SW 1271 (cell line): ENCODE measurements at regions not wholly inside any gene's neighbourhood (a gene's known extent, or its start where the extent isn't known, plus 50 kb on each side); places are given as distances from the start of the nearest gene placed in this dataset.

ENCODE experiments used
- DNase-seq, 2 experiments: peaks; one replicate each; lab custom pipeline; 2025; lab: John Stamatoyannopoulos, UW

DNA sequence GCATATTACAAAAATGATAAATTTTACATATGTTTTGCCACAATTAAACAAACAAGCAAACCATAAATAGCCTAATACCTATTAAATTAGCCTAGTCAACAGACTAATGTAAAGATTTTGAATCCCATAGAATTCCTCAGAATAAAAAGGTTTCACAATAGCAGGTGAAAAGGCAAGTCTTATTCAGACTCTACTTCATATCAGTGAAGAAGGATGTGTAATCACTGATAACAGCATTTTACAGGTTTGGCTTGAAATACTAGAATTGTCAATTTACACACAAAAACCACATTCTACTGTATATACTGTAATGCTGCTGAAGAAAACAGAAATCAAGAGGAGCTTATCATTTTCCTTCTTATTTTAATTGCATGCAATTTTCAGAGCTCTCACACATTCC lies 90.8 kb upstream of the SSTR1 start:
- no peak for DNase-seq

- DNase-seq = no peak
Observed at GRCh38 chr14:38120109-38120508, 87.6 kb upstream of the SSTR1 start.

GRCh38 chr14:38121320-38122020 lies 86.2 kb upstream of the SSTR1 start:
- DNase-seq = no peak

GRCh38 chr14:38122241-38122640 lies 85.5 kb upstream of the SSTR1 start:
- peak; percentile 16 to 24 for DNase-seq

- DNase-seq = no peak
Observed at GRCh38 chr14:38124506-38124905, 83.2 kb upstream of the SSTR1 start.

DNA sequence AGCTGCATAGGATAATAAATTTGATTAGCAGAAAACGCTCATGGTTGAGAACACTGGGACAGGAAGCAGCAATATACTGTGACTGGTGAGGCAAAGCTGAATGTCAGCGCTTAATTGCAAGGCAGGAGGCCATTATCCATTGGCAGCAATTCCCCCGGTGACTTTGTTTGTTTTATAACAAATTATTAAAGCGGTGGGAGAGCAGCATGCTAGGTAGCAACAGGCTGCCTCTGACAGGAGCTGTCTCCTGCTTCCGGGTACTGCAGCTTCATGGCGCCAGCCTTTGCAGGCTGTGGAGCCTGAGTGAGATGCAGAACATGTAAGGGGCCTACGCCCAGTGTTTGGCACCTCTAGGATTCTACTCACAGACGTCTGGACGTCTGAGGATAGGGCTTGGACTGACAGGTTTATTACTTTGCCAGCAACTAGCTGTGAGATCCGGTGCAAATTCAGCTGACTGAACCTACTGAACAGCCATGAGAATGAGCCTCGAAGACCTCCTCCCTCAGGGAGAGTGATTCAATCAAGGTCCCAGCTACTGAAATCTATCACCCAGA lies 82.1 kb upstream of the SSTR1 start:
- no peak for DNase-seq

DNA sequence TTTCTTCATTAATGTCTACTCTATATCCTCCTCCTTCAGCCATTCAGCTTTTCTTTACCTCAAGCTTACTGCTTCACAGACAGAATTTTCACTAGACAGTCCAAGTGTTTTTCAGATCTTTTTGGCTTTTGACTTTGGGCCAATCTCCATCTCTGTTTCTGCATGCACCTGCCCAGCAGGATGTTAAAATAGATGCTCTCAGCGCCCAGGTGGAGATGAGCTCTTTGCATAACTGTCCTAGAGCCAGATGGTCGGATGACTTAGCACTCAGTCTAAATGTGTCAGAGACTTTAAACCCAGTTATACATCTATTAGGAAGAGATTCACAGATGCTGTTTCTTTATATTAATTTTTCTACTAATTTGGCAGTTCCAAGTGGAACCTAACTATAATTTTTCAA lies 80.3 kb upstream of the SSTR1 start:
- no peak for DNase-seq

- DNase-seq = no peak
Observed at GRCh38 chr14:38127784-38128183, 79.9 kb upstream of the SSTR1 start.

- DNase-seq = no peak
Observed at GRCh38 chr14:38128640-38129039, 79.1 kb upstream of the SSTR1 start.

- DNase-seq = no peak
Observed at GRCh38 chr14:38129192-38129591, 78.5 kb upstream of the SSTR1 start.

- DNase-seq = no peak
Observed at GRCh38 chr14:38129705-38130104, 78.0 kb upstream of the SSTR1 start.

DNA sequence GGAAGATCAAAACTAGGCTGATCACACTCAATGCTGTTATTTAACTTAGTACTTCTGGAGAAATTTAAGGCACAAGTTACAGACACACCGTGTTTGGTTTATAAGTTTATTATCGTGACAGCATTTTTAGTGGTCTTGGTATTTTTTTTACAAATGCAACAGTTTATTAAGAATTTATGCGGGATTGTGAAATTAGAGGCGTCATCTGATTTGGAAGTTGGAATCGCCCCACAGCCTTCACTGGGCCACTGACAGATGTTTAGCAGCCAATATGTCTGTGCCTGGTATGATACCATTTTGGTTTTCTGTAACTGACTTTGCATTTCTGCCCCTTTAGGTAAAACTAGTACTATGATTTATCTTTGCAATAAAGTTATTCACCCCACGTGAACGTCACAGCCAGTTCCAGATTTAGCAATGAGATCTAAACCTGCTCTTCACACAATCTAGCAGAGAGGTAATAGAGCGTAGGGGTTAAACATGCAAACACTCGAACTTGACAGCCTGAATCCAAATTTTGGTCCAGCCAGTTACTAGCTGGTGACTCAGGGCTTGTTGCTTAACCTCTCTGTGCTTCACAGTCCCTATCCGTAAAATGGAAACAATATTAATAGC lies 73.2 kb upstream of the SSTR1 start:
- DNase-seq = no peak

DNA sequence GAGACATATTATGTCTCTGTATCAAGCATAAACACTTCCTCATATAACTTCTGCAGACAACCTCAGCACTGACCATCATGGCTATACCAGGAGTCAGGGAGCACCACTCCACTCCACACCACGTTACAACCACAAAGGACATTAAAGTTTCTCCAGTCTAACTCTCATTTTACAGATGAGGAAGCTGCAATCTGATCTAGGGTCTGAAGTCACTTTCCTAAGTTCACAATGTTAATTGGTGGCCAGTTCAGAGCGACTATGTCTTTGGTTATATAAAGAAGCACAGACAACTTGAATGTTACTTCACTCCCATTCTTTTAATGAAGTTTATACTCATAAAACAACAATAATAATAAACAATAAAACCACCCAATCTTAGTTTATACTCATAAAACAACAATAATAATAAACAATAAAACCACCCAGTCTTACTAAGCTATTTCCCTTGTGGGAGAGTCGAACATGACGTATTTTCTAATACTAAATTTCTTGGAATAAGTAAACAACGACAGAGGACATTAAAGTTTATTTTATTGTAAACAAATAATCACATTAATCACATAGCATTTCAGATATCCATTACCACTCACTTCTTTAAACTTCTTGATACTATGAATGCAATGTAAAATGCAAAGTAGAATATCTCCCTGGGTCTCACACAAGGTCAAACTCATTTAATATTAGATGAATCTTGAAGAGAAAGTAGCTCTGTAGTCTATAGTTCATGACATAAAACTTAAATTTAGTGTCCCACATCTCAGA lies 72.4 kb upstream of the SSTR1 start:
- no peak for DNase-seq

DNA sequence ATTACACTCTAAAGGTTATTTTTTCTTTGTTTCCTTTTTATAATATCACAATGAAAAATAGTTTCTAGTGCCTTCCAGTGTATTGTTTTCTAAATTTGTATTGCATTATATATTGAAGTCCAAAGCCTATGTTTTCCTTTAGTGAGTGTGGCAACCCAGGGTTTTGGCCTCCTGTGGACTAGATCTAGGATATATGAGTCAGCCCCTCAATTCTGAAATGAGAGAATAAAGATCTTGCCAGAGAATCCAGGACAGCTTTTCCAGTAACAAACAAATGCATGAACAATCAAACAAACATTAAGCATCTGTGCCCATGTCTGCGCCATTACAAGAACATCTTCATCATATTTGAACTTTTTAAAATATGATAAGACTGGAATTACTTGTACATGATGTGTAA lies 70.7 kb upstream of the SSTR1 start:
- DNase-seq = no peak

DNA sequence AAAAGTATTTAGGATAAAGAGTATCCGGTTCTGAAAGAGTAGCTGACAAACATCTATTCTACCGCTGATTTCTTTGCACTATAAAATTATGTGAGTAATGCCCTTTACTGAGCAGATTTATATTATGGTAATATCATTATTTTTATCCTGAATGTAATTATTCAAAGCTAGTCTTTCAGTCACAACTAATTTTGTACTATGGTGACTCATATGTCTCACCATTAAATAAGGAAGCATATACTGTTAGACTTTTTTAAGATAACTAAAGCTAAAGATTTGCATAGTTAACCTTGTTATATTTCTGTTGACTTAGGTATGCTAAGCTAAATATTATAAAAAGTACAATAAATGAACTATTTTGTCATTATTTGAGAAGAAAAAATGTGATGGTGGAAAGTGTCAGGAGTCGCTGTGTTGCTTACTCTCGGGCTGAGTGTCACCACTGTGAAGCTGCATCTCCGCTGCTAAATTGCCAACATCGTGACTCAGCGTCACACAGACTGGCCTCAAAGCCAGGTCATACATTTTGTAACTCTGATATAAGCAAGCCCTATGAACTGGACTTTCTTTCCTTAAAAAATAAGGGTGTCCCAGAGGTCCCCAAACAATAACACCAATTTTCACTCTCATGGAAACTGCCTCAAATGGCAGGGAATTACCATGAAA lies 69.1 kb upstream of the SSTR1 start:
- DNase-seq = no peak

- DNase-seq = no peak
Observed at GRCh38 chr14:38139926-38140325, 67.8 kb upstream of the SSTR1 start.

- DNase-seq = no peak
Observed at GRCh38 chr14:38143170-38143569, 64.5 kb upstream of the SSTR1 start.

DNA sequence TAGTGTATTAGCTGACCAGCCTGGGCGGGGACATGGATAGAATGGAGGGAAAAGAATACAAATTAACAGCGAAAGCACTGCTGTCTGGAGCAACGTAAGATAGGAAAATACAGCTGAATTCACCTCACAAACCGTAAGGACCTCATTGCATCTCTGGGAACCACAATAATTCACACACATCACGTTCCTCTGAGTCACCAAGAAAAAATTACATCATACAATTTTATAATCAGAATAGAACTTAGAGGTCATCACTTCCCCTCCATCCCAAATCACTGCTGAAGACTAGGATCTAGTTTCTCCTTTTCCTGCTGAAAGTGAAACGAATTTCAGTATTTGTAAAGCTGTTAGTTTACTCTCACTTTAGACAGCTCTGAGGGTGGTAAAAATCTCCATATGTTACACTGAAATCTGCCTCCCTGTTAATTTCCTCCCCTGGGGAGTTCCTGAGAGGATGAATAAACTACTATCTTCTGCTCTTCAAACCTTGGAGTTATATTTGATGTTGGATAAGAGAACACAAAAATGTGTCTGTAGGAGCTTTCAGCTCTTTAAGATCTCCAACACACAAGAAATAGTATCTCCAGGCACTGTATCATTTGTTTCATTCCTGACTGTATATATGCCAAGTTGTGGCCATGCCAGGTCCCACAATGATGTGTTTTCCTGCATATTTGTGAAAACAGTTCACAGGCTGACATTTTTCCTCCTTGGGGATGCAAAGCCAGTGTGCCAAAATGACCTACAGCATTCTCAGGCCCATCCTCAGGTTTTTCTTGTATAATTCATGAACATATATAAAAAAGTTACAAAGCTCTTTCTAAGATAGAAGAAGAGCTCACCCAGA lies 63.8 kb upstream of the SSTR1 start:
- DNase-seq = peak in 1 of 2 experiments; percentile 15

DNA sequence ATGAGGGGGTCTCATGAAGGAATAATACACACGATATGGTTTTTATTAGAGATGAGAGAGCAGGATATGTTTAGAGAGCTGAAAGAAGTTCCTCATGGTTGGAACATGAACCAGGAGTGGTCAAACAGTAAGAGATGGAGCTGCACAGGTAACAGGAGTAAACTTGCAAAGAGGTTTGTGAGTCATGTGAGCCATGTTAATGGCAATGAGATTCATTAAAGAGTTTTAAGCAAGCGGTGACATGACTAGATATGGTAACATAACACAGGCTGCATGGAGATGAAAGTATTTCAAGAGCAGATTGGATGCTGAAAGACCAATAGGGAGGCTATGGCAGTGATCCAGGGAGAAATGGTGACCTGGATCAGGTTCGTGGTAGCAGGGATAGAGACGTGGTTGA lies 62.6 kb upstream of the SSTR1 start:
- no peak for DNase-seq

DNA sequence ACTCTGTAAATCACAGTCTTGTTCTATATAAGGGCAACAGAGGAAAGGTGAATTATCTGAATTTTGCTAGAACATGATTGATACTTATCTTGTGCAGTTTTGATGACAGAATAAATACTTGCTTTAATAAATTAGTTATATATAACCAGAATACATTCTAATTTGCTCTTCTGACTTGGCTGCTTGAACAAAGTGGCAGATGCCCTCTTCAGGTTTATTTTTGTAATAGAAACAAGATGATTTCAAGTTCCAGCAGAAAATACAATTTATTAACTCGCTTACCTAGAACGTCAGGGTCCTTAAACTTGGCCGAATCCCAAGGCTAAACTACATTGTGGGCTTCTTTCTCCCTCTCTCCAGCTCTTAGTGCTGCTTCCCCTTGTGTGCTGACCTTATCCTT lies 57.6 kb upstream of the SSTR1 start:
- DNase-seq = no peak
